SU-DHL-6 (cell line): ENCODE measurements at regions not wholly inside any gene's neighbourhood (a gene's known extent, or its start where the extent isn't known, plus 50 kb on each side); places are given as distances from the start of the nearest gene placed in this dataset.
"Not testable (repeated sequence)": the region's sequence is repeated elsewhere in the genome, so short reads cannot be mapped to it uniquely, and the experiment has no call there.

Experiments
- H2AFZ ChIP-seq: fragments of 200-600 bp; sonication (generic); 2 replicates; pipeline ENCODE4 v1.6.1; 2014; ENCODE audit warnings: low read depth, mild to moderate bottlenecking, moderate library complexity, mixed read lengths, antibody characterized with exemption, low read length; ENCODE audit not compliant: severe bottlenecking
- H3F3A ChIP-seq: fragments of 200-600 bp; shearing (Covaris generic); 2 replicates; pipeline ENCODE4 v1.6.0; 2016; ENCODE audit warnings: antibody characterized with exemption, mild to moderate bottlenecking; ENCODE audit not compliant: insufficient read depth
- H3K27ac ChIP-seq: fragments of 200-600 bp; sonication (generic); 2 replicates; pipeline ENCODE4 v1.5.1; 2016; ENCODE audit warnings: low read depth, mild to moderate bottlenecking, low read length, moderate library complexity, mixed read lengths
- H3K27me3 ChIP-seq: fragments of 200-600 bp; sonication (generic), shearing (Covaris generic); 2 replicates; pipeline ENCODE4 v1.6.0; 2014; ENCODE audit warnings: mild to moderate bottlenecking, low read length
- H3K36me3 ChIP-seq: fragments of 200-600 bp; sonication (generic); 2 replicates; pipeline ENCODE4 v1.6.1; 2014; ENCODE audit warnings: mild to moderate bottlenecking, low read length, mixed read lengths
- H3K4me2 ChIP-seq: fragments of 300-600, 200-600 bp; shearing (Covaris generic), sonication (generic); 2 replicates; pipeline ENCODE4 v1.6.0; 2014; ENCODE audit warnings: low read length, low read depth, mild to moderate bottlenecking; ENCODE audit not compliant: poor library complexity, severe bottlenecking
- H3K4me3 ChIP-seq: fragments of 200-600 bp; sonication (generic); 2 replicates; pipeline ENCODE4 v1.5.1; 2014; ENCODE audit warnings: antibody characterized with exemption, low read length, mild to moderate bottlenecking, mixed read lengths; ENCODE audit not compliant: insufficient read depth, poor library complexity, severe bottlenecking
- H3K79me2 ChIP-seq: fragments of 200-600 bp; sonication (generic); 2 replicates; pipeline ENCODE4 v1.6.1; 2014; ENCODE audit warnings: mild to moderate bottlenecking, low read length, moderate library complexity; ENCODE audit not compliant: insufficient read depth
- H3K9ac ChIP-seq: fragments of 200-600 bp; sonication (generic); 2 replicates; pipeline ENCODE4 v1.7.0; 2014; ENCODE audit warnings: mild to moderate bottlenecking, low read length
- H3K9me2 ChIP-seq: fragments of 200-600 bp; sonication (generic); replicated peaks from 2 replicates; pipeline ENCODE4 v1.6.1; 2014; ENCODE audit warnings: low read length; ENCODE audit not compliant: insufficient read depth
- H3K9me3 ChIP-seq: fragments of 200-600 bp; sonication (generic); 2 replicates; pipeline ENCODE4 v1.6.1; 2014; ENCODE audit warnings: low read length, mixed read lengths; ENCODE audit not compliant: insufficient read depth
- H4K20me1 ChIP-seq: fragments of 200-600 bp; sonication (generic); 2 replicates; pipeline ENCODE4 v1.6.1; 2014; ENCODE audit warnings: low read depth, mild to moderate bottlenecking, antibody characterized with exemption, low read length, moderate library complexity, mixed read lengths
- CTCF ChIP-seq: fragments of 200-600 bp; sonication (generic); IDR thresholded peaks from one replicate; pipeline ENCODE4 v1.5.1; 2017; ENCODE audit warnings: antibody characterized with exemption, mild to moderate bottlenecking, low read length, moderate library complexity; ENCODE audit not compliant: insufficient read depth, poor library complexity, severe bottlenecking
- EZH2phosphoT487 ChIP-seq: fragments of 200-600 bp; sonication (generic), shearing (Covaris generic); conservative IDR thresholded peaks from 2 replicates; pipeline ENCODE4 v1.6.1; 2018; ENCODE audit warnings: mild to moderate bottlenecking, antibody characterized with exemption, low read length, moderate library complexity, mixed read lengths

- H3K9me2 ChIP-seq: no peaks in the 10 kb centered on the region
- no peak overlapping the region for H3K4me3 ChIP-seq
- H4K20me1 ChIP-seq: no peaks in the 10 kb centered on the region
- H3K79me2 ChIP-seq: no peaks in the 10 kb centered on the region
- no peaks in the 10 kb centered on the region for H3K36me3 ChIP-seq
- no peaks in the 10 kb centered on the region for H3F3A ChIP-seq
- H2AFZ ChIP-seq: no peak overlapping the region
- no peak overlapping the region for H3K27ac ChIP-seq
- H3K9me3 ChIP-seq: no peaks in the 10 kb centered on the region
- H3K9ac ChIP-seq: no peak overlapping the region
- TF ChIP-seq CTCF: no peak
- no peak overlapping the region for H3K4me2 ChIP-seq
- no peaks in the 10 kb centered on the region for H3K27me3 ChIP-seq
Measured at GRCh38 chr20:48219306-48219705, 434.0 kb upstream of the SULF2 start.

DNA sequence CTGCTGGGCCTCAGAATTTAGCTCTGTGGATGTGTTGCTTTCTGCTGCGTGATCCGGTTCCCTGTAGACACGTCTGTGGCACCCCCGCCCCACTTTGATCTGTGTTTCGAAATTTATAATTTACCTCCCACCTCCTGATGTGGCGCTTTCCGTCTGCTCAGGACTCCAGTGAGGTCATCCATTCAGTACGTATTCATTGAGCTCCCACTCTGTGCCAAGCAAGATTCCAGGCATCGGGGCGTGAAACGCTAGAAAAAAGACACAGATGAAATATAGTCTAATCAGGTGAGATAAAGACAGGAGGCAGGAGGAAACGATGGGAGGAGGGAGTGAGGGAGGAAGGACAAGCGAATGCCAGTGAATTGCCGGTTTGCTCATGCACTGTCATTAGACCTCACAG lies 431.9 kb upstream of the SULF2 start:
- no peaks in the 10 kb centered on the region for H3K79me2 ChIP-seq
- no peaks in the 10 kb centered on the region for H4K20me1 ChIP-seq
- H3K4me2 ChIP-seq: no peak overlapping the region
- H3K27me3 ChIP-seq: no peaks in the 10 kb centered on the region
- H3K27ac ChIP-seq: no peak overlapping the region
- no peak overlapping the region for H3K9ac ChIP-seq
- no peaks in the 10 kb centered on the region for H3K9me3 ChIP-seq
- no peak overlapping the region for H2AFZ ChIP-seq
- H3K4me3 ChIP-seq: no peak overlapping the region
- H3F3A ChIP-seq: no peaks in the 10 kb centered on the region
- TF ChIP-seq EZH2phosphoT487 (no peak), CTCF (no peak)
- H3K9me2 ChIP-seq: no peaks in the 10 kb centered on the region
- no peaks in the 10 kb centered on the region for H3K36me3 ChIP-seq

DNA sequence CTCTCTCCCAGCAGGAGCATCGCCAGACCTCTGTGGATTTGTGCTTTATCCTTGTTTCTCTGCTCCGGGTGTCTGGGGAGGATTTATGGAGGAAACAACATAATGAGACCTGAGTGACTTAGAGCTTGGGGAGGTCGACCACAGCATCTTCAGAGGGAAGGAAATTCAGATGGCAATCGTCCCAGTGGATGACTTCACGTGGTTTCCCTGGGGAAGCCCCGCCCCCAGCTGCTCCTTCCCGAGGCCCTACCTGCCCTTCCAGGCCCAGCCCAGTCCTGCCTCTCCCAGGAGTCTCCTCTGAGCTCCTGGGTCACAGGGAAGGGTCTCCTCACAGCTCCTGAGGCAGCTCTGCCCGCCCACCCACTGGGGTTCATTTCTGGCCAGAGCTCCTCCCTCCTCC lies 430.3 kb upstream of the SULF2 start:
- Histone ChIP-seq H3K79me2 (no peaks in the 10 kb centered on the region), H4K20me1 (no peaks in the 10 kb centered on the region), H3K27ac (no peak overlapping the region), H3K9ac (no peak overlapping the region), H3K4me2 (no peak overlapping the region), H3K4me3 (no peak overlapping the region), H3K36me3 (no peaks in the 10 kb centered on the region), H3K27me3 (no peaks in the 10 kb centered on the region), H2AFZ (no peak overlapping the region), H3K9me3 (no peaks in the 10 kb centered on the region), H3K9me2 (no peaks in the 10 kb centered on the region), H3F3A (no peaks in the 10 kb centered on the region)
- TF ChIP-seq CTCF: no peak
- TF ChIP-seq EZH2phosphoT487: no peak

DNA sequence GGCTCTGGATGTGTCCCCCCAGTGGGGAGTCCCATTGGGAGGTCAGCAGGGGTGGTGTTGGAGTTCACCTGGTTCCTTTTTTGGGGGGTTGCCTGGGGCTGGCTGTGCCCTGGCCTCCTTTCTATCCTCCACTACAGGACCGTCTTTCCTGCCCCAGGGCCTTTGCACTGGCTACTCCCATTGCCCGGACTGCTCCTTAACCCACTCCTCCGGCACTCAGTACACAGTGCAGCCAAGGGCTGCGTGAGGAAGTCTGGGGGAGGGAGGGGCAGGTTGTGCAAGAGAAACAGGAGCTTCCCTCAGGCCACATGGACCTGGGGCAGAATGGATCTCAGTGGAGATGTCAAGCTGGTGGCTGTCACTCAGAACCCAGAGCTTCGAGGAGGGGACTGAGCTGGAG lies 429.3 kb upstream of the SULF2 start:
- TF ChIP-seq EZH2phosphoT487 (no peak), CTCF (no peak)
- Histone ChIP-seq H3K4me2 (no peak overlapping the region), H3K27me3 (no peaks in the 10 kb centered on the region), H3F3A (no peaks in the 10 kb centered on the region), H3K36me3 (no peaks in the 10 kb centered on the region), H2AFZ (no peak overlapping the region), H4K20me1 (no peaks in the 10 kb centered on the region), H3K79me2 (no peaks in the 10 kb centered on the region), H3K9ac (no peak overlapping the region), H3K27ac (no peak overlapping the region), H3K9me2 (no peaks in the 10 kb centered on the region), H3K4me3 (no peak overlapping the region), H3K9me3 (no peaks in the 10 kb centered on the region)

GRCh38 chr20:48213635-48214034 lies 428.4 kb upstream of the SULF2 start:
- not testable (repeated sequence) for H3K27me3 ChIP-seq, H3K79me2 ChIP-seq, H3K9ac ChIP-seq, H3K4me3 ChIP-seq, H2AFZ ChIP-seq, H3F3A ChIP-seq, H3K9me2 ChIP-seq, H3K9me3 ChIP-seq, H3K36me3 ChIP-seq, H3K27ac ChIP-seq, H4K20me1 ChIP-seq, H3K4me2 ChIP-seq
